GM12872 (cell line): ENCODE measurements at regions not wholly inside any gene's neighbourhood (a gene's known extent, or its start where the extent isn't known, plus 50 kb on each side); places are given as distances from the start of the nearest gene placed in this dataset.

Source experiments
- TF ChIP-seq, protein P1 (sequence below): IDR thresholded peaks from 3 replicates; pipeline ENCODE4 v1.5.1; 2011; ENCODE audit warnings: low read depth, mild to moderate bottlenecking, low read length, moderate library complexity; ENCODE audit not compliant: insufficient read depth

DNA sequence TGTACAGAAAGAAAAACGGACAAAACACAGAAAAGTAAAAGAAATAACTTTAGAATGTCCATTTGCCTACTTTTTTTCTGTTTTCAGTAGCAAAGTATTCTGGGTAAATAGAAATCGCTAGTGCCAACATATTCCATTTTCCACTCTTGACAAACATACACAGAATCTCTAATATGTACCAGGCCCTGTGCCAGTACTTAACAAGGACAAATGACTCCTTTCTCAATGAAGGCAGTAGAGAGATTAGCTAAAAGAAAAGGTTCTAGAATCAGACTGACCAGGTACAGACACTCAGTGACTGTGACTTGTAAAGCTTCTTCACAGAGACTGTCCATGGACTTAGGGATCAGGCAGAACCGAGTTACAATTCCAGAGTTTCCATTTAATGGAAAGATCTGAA is 165.8 kb upstream of the STAC start:
- TF ChIP-seq, protein P1, sequence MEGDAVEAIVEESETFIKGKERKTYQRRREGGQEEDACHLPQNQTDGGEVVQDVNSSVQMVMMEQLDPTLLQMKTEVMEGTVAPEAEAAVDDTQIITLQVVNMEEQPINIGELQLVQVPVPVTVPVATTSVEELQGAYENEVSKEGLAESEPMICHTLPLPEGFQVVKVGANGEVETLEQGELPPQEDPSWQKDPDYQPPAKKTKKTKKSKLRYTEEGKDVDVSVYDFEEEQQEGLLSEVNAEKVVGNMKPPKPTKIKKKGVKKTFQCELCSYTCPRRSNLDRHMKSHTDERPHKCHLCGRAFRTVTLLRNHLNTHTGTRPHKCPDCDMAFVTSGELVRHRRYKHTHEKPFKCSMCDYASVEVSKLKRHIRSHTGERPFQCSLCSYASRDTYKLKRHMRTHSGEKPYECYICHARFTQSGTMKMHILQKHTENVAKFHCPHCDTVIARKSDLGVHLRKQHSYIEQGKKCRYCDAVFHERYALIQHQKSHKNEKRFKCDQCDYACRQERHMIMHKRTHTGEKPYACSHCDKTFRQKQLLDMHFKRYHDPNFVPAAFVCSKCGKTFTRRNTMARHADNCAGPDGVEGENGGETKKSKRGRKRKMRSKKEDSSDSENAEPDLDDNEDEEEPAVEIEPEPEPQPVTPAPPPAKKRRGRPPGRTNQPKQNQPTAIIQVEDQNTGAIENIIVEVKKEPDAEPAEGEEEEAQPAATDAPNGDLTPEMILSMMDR: no peak

DNA sequence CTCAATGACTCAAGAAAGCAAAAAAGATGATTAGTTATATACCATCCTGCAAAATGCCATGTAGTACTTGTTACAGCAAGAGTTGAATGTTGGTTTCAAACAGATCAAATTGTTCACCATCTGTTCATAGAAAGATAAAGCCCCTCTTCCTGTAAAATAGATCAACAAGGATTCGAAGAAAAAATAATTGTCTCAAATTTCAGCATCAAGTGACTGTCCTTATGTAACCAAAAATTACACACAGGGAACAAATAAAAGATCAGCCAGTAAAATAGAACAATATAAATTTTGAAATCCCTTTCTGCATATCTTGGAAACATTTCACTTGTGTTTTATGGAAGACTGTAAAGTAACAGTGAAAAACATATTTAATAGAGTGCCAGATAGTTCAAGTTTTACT is 165.1 kb upstream of the STAC start:
- TF ChIP-seq, protein P1: no peak

DNA sequence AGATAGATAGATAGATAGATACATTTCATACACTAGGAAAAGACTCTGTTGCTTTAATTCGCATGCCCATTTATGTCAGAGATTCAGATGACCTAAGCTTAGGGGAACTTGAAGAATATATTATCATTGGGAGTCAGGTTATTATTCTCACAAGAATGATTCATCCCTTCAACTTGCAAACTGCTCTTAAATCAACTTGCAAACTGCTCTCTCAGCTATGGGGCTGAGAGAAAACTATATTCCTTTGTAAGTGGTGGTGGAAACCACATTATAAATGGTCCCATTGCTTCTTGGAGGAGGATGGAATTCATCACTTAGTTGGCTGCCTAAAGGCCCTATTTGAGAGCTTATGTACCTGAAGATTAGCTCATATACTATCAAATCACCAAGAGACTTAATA is 160.9 kb upstream of the STAC start:
- TF ChIP-seq, protein P1: no peak

DNA sequence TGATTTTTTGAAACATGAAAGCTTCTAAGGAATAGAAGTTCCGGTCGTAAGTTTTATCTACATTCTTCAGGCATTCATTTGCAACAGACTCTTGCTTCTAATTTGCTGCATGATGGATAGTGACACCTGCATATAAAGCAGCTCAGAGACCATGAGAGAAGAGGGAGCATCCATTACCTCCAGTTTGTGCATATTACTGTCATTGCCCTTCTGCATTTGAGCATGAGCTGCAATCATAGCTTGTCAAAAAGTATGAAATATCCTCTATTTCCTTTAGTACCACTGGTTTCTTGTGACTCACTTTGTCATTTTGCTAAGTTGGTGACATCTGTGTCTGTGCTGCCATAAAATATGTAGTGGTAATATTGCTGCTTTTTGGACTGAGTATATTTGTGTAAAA is 160.1 kb upstream of the STAC start:
- TF ChIP-seq, protein P1: no peak

DNA sequence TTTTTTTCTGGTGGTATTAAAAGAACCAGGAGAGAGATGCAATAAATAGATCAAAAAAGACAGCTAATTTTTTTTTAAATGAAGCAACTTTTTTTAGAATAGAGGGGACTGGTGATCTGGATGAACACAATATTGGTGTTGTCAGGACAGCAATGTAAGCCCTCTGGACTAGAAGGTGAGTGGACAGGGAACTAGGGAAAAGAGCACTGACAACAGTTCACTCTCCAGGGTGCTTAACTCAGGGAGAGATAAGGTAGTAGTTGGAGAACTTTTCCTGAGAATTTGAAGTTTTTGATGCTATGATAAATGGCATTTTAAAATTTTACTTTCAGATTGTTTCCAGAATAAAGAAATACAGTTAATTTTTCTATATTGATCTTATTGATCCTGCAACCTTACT is 158.3 kb upstream of the STAC start:
- TF ChIP-seq, protein P1: no peak

DNA sequence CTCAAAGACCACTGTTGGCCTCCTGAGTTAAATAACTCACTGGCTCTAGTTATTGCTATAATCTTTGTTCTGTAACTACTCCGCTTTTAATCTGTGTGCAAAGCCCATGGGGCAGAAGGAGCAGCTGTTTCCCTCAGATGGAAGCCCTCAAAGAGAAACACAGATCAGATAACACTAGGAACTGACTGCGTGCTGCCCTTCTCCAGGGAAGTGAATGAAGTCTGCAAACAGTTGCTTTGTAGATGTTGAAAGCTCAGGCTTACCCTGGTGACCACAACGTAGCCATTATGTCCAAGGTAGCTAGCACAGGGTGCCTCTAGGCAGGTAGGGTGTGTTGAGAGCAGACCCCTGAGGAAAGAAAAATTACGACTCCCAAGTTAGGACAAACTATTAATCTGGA is 152.3 kb upstream of the STAC start:
- TF ChIP-seq, protein P1: no peak

DNA sequence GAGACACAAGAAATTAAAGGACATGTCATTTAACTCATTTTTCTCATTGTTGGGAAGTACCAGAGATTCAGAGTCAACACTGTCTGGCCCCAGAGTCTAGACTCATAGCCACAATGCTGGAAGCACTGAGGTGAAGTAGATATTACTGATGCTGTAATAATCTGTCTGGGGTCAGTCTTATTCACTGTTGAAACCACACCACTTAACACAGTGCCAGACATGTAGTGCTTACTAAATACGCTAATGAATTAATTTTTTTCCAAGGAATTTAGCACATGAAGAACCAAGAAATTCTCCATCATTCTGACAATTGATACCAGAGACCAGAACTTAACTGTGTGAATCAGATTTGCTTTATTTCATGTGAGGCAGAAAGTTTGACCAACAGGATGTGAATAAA is 150.8 kb upstream of the STAC start:
- TF ChIP-seq, protein P1: no peak
